ENCODE measurements at regions not wholly inside any gene's neighbourhood (a gene's known extent, or its start where the extent isn't known, plus 50 kb on each side); places are given as distances from the start of the nearest gene placed in this dataset.

DNA sequence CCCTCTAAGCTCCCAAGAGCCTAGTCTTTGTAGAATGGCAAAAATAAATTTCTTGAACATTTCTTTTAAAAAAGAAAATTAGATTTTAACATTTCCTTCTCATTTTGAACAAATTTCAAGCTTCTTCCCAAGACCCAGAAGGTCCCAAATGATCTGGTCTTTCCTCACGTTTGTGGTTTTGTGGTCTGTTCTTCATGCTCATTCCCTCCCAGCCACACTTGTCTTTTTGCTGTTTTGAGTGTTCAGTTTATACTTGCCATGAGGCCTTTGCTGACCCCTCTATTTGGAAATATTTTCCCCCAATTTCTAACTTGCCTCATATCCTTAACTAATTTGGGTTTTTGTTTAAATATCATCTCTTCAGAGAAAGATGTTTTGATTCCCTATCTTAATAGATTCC is 133.4 kb upstream of the PAPPA start:
- H3K4me1 Mint-ChIP-seq, result no peaks in the 10 kb centered on the region
- POLR2A ChIA-PET, result no interaction called here
- H3K36me3 Mint-ChIP-seq, result peaks cover 0 to 4% (median 2%) of the 10 kb centered on the region in 3 donors
- peaks cover 0 to 33% (median 9%) of the 10 kb centered on the region in 9 donors for H3K9me3 Mint-ChIP-seq
- no peak overlapping the region for H3K4me3 Mint-ChIP-seq
- no peak for ATAC-seq
- peaks cover 0 to 2% (median 0%) of the 10 kb centered on the region in 5 donors for H3K27me3 Mint-ChIP-seq
- no peak overlapping the region for H3K27ac Mint-ChIP-seq
- DNase-seq, result no peak

DNA sequence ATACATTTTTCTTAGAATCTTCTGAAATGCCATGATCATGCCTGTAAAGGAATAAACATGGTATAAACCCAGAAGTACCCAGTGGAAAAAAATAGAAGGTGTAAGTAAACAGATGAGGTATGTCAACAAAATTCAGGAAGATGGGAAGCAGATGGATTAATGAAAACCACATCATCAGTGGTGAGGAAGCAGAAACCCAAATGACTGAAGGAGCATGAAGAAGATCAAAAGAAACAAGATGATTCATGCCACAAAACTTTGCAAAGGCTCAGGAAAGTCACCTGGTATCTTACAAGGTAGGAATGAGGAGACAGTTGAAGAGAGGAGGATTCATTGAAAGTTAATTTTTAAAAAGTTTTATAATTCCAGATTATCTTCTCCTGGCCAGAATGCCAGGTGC is 132.8 kb upstream of the PAPPA start:
- DNase-seq (no peak), ATAC-seq (no peak)
- peaks cover 0 to 4% (median 2%) of the 10 kb centered on the region in 3 donors for H3K36me3 Mint-ChIP-seq
- H3K4me3 Mint-ChIP-seq, result no peak overlapping the region
- POLR2A ChIA-PET, result no interaction called here
- peaks cover 0 to 33% (median 9%) of the 10 kb centered on the region in 9 donors for H3K9me3 Mint-ChIP-seq
- H3K27ac Mint-ChIP-seq, result no peak overlapping the region
- H3K4me1 Mint-ChIP-seq, result no peaks in the 10 kb centered on the region
- H3K27me3 Mint-ChIP-seq, result peaks cover 0 to 2% (median 0%) of the 10 kb centered on the region in 5 donors

DNA sequence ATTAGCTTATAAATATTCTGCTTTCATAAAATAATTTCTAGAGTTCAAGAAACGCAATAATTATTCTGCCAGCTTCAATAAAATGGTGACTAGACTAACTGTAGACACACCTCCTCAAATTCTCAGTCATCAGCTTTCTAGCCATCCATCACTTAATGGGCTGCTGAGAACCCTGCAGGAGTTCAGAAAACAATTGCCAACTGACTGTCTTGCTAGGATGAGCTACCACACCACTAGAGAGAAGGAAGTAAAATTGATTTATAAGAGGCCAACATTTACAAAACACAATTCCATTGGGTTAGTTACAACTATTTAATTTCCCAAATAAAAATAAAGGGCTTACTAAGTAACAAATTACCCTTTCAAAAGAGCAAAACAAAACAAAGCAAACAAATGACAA is 126.5 kb upstream of the PAPPA start:
- POLR2A ChIA-PET, result no interaction called here
- Mint-ChIP-seq H3K27me3 (no peaks in the 10 kb centered on the region), H3K27ac (no peak overlapping the region), H3K4me3 (no peak overlapping the region), H3K9me3 (peaks cover 7 to 29% (median 22%) of the 10 kb centered on the region in 9 donors), H3K36me3 (peaks cover 0 to 4% (median 2%) of the 10 kb centered on the region in 3 donors), H3K4me1 (no peaks in the 10 kb centered on the region)
- DNase-seq, result no peak
- no peak for ATAC-seq

DNA sequence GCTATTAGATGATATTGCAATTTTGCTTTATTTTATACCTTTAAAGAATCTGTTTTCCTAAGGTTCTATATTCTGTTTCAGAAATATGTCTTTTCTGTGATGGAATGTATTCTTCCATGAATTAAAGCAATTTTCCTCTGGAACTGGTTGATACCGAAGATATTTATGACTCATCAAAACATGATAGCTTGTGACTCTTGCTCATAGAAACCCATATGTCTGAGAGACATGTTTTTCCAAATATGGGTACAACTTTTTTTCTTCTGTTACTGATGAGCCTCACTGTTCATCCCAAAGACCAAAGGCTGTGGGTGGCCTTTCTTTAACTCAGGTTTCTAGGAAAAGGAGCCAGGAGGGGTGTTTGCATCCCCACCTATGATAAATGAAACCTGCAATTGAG is 126.1 kb upstream of the PAPPA start:
- peaks cover 7 to 29% (median 22%) of the 10 kb centered on the region in 9 donors for H3K9me3 Mint-ChIP-seq
- no peak overlapping the region for H3K4me3 Mint-ChIP-seq
- H3K27me3 Mint-ChIP-seq, result no peaks in the 10 kb centered on the region
- no peak overlapping the region for H3K27ac Mint-ChIP-seq
- no peak for DNase-seq
- POLR2A ChIA-PET, result no interaction called here
- ATAC-seq, result no peak
- H3K36me3 Mint-ChIP-seq, result peaks cover 0 to 4% (median 2%) of the 10 kb centered on the region in 3 donors
- no peaks in the 10 kb centered on the region for H3K4me1 Mint-ChIP-seq

DNA sequence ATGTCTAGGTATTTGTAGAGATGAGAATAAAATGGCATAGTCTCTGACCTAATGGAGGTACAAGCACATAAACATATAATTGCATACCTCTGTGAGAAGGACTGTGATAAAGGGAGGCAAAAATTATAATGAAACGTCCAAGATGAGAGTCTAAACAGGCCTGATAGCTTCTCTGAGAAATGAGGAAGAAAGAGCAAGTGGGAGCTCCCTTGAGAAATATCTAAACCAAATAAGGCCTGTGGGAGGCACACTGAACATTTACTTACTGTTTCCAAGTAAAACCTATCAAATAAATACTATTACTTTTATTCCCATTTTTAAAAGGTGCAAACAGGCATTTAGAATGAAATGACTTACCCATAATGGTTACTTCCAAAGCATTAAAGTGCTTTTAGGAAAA is 125.6 kb upstream of the PAPPA start:
- Mint-ChIP-seq H3K4me1 (no peaks in the 10 kb centered on the region), H3K4me3 (no peak overlapping the region), H3K27ac (no peak overlapping the region), H3K36me3 (peaks cover 0 to 4% (median 2%) of the 10 kb centered on the region in 3 donors), H3K27me3 (no peaks in the 10 kb centered on the region), H3K9me3 (peaks cover 7 to 29% (median 22%) of the 10 kb centered on the region in 9 donors)
- no peak for DNase-seq
- ATAC-seq, result no peak
- POLR2A ChIA-PET, result no interaction called here

DNA sequence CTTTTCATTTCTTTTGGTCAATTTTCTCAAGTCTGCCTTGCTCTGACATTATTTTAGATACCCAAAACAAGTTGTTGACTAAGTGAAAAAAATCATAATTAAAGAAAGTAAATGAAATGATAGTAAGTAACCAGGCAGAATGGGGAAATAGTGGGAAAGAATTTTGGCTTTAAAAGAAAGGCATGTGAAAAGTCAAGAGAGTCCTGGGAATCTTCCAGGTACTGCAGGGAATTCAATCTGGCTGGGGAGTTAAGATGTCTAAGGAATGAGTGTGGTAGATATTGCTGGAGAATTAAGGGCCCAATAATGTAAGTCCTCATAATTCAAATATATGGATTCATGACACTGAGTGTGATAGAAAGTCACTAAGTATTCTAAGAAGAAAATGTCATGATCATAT is 123.1 kb upstream of the PAPPA start:
- H3K27ac Mint-ChIP-seq, result no peak overlapping the region
- peaks cover 0 to 4% (median 0%) of the 10 kb centered on the region in 3 donors for H3K36me3 Mint-ChIP-seq
- H3K4me1 Mint-ChIP-seq, result no peaks in the 10 kb centered on the region
- no peaks in the 10 kb centered on the region for H3K27me3 Mint-ChIP-seq
- POLR2A ChIA-PET, result no interaction called here
- H3K4me3 Mint-ChIP-seq, result no peak overlapping the region
- peaks cover 9 to 38% (median 15%) of the 10 kb centered on the region in 9 donors for H3K9me3 Mint-ChIP-seq
- ATAC-seq (no peak), DNase-seq (no peak)

DNA sequence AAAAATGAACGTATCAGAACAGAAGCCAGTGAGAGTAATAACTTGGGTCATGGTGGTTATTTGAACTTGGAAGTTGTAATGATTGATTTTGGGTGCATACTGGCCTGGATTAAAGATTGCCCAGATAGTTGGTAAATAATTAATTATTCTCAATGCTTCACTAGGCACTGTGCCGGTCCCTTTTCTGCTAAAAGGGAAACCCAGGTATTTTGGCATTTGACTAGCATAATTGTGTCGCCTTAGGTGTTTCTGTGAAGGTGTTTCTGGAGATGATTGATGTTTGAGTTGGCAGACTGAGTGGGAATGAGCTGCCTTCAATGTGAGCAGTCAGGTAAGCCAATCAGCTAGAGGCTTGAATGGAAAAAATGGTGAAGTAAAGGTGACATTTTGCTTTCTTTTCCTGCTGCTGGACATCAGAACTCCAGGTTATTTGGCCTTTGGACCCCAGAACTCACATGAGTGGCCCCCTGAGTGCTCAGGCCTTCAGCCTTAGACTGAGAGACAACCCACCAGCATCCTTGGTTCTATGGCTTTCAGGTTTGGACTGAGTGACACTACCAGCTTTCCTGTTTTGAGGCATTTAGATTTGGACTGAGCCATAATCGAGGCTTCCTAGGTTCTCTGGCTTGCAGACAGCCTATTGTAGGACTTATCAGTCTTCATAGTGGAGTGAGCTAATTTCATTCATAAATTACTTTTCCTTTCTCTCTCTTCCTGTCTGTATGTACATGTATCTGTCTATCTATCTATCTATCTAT is 120.7 kb upstream of the PAPPA start:
- H3K36me3 Mint-ChIP-seq, result peaks cover 0 to 4% (median 0%) of the 10 kb centered on the region in 3 donors
- ATAC-seq, result no peak
- POLR2A ChIA-PET, result no interaction called here
- peaks cover 9 to 37% (median 15%) of the 10 kb centered on the region in 9 donors for H3K9me3 Mint-ChIP-seq
- H3K27ac Mint-ChIP-seq, result no peak overlapping the region
- H3K4me3 Mint-ChIP-seq, result no peak overlapping the region
- DNase-seq, result no peak
- no peaks in the 10 kb centered on the region for H3K4me1 Mint-ChIP-seq
- peaks cover 0 to 2% (median 0%) of the 10 kb centered on the region in 5 donors for H3K27me3 Mint-ChIP-seq

DNA sequence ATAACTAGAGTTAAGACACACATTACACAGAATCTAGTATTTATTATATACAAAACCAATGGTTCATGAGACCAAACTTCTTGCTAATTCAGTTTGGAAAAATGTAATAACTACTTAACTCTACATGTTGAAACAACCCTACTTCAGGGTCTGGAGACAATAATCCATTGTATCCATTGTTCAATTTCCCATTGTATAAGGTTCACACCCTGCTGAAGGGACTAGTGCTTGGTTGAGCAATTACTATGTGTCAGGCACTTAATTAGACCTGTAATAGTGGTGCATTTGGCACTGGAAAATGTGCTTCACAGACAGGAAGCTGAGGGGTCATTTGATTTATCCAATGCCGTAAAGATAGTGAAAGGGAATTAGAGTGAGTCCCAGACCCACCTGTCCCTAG is 114.3 kb upstream of the PAPPA start:
- no peak for DNase-seq
- POLR2A ChIA-PET, result no interaction called here
- ATAC-seq, result no peak
- peaks cover 0 to 2% (median 0%) of the 10 kb centered on the region in 5 donors for H3K27me3 Mint-ChIP-seq
- no peaks in the 10 kb centered on the region for H3K36me3 Mint-ChIP-seq
- H3K9me3 Mint-ChIP-seq, result peaks cover 0 to 10% (median 2%) of the 10 kb centered on the region in 9 donors
- no peaks in the 10 kb centered on the region for H3K4me1 Mint-ChIP-seq
- no peak overlapping the region for H3K27ac Mint-ChIP-seq
- no peak overlapping the region for H3K4me3 Mint-ChIP-seq

DNA sequence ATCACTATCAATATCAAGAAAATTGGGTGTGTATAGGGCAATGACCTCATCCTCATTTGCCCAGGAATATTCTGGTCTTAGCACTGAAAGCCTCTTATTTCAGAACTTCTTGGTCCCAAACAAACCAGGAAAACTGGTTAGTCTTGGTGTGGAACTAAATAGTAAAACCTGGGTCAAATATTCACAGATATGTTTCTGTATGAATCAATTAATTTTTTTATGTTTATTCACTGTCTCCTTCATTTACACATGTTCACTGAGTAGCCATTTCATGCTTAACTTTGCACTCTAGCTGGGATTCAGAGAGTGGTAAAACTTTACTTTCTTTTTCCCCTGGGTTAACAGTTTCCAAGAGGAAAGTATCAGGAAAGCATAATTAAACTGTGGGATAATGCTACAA is 113.7 kb upstream of the PAPPA start:
- H3K4me3 Mint-ChIP-seq, result no peak overlapping the region

DNA sequence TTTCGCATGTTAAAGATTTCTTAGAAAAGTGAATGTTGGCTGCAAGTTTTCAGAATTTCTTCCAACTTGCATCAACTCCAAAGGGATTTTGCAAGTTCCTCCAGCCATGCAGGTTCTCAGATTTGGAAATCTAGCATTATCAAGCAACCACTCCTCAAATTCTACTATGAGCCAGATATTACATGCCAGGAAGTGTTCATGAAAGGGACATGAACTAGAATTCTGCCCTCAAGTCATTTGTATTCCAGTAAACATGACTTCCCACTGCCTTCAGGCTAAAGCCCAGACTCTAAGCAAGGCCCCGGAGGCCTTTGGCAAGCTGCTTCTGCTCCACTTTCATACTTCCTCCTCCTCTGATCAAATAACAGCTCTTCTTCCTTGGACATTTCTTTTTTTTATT is 111.3 kb upstream of the PAPPA start:
- H3K9me3 Mint-ChIP-seq, result peaks cover 0 to 16% (median 3%) of the 10 kb centered on the region in 9 donors
- H3K4me1 Mint-ChIP-seq, result no peaks in the 10 kb centered on the region
- no peaks in the 10 kb centered on the region for H3K36me3 Mint-ChIP-seq
- H3K4me3 Mint-ChIP-seq, result no peak overlapping the region
- ATAC-seq (no peak), DNase-seq (no peak)
- H3K27ac Mint-ChIP-seq, result no peak overlapping the region
- no peaks in the 10 kb centered on the region for H3K27me3 Mint-ChIP-seq
- POLR2A ChIA-PET, result no interaction called here

More for the DNA sequence above, 113.7 kb upstream of the PAPPA start:
- DNase-seq (no peak), ATAC-seq (no peak)
- POLR2A ChIA-PET, result no interaction called here
- peaks cover 0 to 11% (median 3%) of the 10 kb centered on the region in 9 donors for H3K9me3 Mint-ChIP-seq
- no peak overlapping the region for H3K27ac Mint-ChIP-seq
- H3K4me1 Mint-ChIP-seq, result no peaks in the 10 kb centered on the region
- peaks cover 0 to 2% (median 0%) of the 10 kb centered on the region in 5 donors for H3K27me3 Mint-ChIP-seq
- no peaks in the 10 kb centered on the region for H3K36me3 Mint-ChIP-seq

DNA sequence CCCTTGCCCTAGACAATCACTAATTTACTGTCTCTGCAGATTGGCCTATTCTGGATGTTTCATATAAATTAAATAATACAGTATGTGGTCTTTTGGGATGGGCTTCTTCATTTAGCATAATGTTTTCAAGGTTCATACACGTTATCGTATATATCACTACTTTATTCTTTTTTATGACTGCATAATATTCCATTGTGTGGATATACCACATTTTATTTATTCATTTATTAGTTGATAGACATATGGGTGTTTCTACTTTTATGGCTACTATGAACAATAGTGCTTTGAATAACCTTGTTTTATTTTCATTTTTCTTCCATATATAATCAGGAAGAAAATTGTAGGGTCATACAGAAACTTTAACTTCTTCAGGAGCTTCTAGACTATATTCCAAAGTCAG is 108.5 kb upstream of the PAPPA start:
- POLR2A ChIA-PET, result no interaction called here
- Mint-ChIP-seq H3K27ac (no peak overlapping the region), H3K4me3 (no peak overlapping the region), H3K27me3 (peaks cover 0 to 1% (median 0%) of the 10 kb centered on the region in 5 donors), H3K4me1 (no peaks in the 10 kb centered on the region), H3K36me3 (no peaks in the 10 kb centered on the region), H3K9me3 (peaks cover 0 to 21% (median 3%) of the 10 kb centered on the region in 9 donors)
- DNase-seq (no peak), ATAC-seq (no peak)

DNA sequence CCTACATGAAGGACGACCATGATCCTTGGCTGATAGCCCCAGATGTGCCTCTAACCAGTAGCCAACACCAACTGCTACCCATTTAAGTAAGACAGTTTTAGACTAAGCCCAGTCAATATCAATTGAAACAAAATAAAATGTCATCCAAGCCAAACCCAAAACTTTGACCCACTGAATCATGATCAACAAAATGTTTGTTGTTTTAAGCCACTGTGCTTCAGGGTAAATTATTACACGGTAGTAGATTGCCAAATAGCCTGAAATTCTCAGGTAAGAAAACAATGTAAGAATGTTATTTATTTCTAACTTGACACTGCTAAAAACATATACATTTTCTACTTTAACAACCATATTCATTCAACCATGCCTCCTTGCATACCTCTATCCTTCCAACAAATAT is 105.5 kb upstream of the PAPPA start:
- Mint-ChIP-seq H3K36me3 (no peaks in the 10 kb centered on the region), H3K4me3 (no peak overlapping the region), H3K4me1 (no peaks in the 10 kb centered on the region), H3K27ac (no peak overlapping the region), H3K27me3 (peaks cover 0 to 1% (median 0%) of the 10 kb centered on the region in 5 donors), H3K9me3 (peaks cover 0 to 21% (median 3%) of the 10 kb centered on the region in 9 donors)
- POLR2A ChIA-PET, result no interaction called here
- DNase-seq, result no peak
- no peak for ATAC-seq

DNA sequence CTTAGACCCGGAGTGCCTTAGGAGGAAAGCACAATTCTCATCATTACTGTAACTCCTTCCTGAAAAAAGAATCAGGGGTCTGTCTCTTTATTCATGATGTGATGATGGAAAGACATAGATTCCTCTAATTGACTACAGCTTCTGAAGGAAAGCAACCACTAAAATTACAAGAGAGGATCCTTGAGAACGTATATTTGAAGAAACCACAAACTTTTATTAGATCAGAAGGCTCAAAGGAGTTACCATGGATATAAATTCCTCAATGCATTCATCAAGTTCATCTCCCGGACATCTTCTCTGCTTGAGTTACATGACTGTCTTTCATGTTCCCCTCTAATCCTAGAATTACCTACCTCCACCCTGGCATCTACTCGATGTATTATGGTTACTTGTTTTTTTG is 104.1 kb upstream of the PAPPA start:
- Mint-ChIP-seq H3K27ac (no peak overlapping the region), H3K27me3 (peaks cover 0 to 1% (median 0%) of the 10 kb centered on the region in 5 donors), H3K4me1 (no peaks in the 10 kb centered on the region), H3K36me3 (no peaks in the 10 kb centered on the region), H3K9me3 (peaks cover under 1 to 16% (median 5%) of the 10 kb centered on the region in 9 donors), H3K4me3 (no peak overlapping the region)
- ATAC-seq (no peak), DNase-seq (no peak)
- POLR2A ChIA-PET, result no interaction called here

DNA sequence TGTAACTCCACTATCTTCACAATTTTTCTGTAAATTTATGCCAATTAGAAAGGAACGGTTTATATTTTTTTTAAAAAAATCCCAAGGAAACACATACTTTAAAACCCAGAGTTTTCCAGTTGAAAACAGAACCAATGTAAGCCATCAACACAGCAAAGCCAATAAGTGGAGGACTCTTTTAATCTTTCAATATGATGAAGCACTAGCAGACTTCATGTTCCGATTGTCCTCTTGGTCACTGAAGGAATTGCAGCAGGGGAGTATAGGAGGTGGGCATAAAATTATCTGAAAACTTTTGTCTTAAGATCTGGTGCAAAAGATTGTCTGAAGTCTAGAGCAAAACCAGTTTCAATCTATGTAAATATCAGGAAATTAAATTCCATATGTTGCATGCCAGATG is 102.1 kb upstream of the PAPPA start:
- POLR2A ChIA-PET, result no interaction called here
- no peaks in the 10 kb centered on the region for H3K4me1 Mint-ChIP-seq
- no peak overlapping the region for H3K4me3 Mint-ChIP-seq
- H3K9me3 Mint-ChIP-seq, result peaks cover 2 to 16% (median 5%) of the 10 kb centered on the region in 9 donors
- H3K27me3 Mint-ChIP-seq, result peaks cover 0 to 1% (median 0%) of the 10 kb centered on the region in 5 donors
- no peaks in the 10 kb centered on the region for H3K36me3 Mint-ChIP-seq
- H3K27ac Mint-ChIP-seq, result no peak overlapping the region
- ATAC-seq (no peak), DNase-seq (no peak)
